Panc1 (cell line): ENCODE measurements at regions not wholly inside any gene's neighbourhood (a gene's known extent, or its start where the extent isn't known, plus 50 kb on each side); places are given as distances from the start of the nearest gene placed in this dataset.

Experiments used
- ATAC-seq: fragments of 200-7000 bp; cut with Tn5 transposase; 2 replicates; pipeline ENCODE4 v1.9.1; 2020; ENCODE audit warnings: mild to moderate bottlenecking, moderate library complexity
- BruUV-seq: library from RNA; stranded (reverse); fragments of 400-500 nt; replicated peaks from 2 replicates; lab custom pipeline; 2021; lab: Mats Ljungman, UMichigan
- CTCF ChIA-PET: fragments of 300-600 bp; sonication (Branson Sonifier 250); formaldehyde crosslinking; loops from one replicate; lab custom pipeline; 2022; ENCODE audit warnings: antibody characterized with exemption; lab: Charles Lee
- POLR2A ChIA-PET: fragments of 300-600 bp; sonication (Branson Sonifier 250); formaldehyde crosslinking; loops from one replicate; lab custom pipeline; 2022; ENCODE audit warnings: antibody characterized with exemption; lab: Charles Lee
- DNase-seq: peaks from one replicate; pipeline ENCODE4 v3.0.0-alpha.2; 2010; ENCODE audit warnings: low read depth, low spot score
- H3K27ac ChIP-seq: 2 replicates; pipeline ENCODE4 v1.5.1; 2011; ENCODE audit warnings: mild to moderate bottlenecking, low read length, inconsistent platforms
- H3K27me3 ChIP-seq: fragments of 200-500 bp; sonication (Bioruptor generic); 2 replicates; pipeline ENCODE4 v1.6.0; 2014; ENCODE audit warnings: low read length, inconsistent platforms; ENCODE audit not compliant: control insufficient read depth, insufficient read depth
- H3K36me3 ChIP-seq: fragments of 200-500 bp; sonication (Bioruptor generic); 2 replicates; pipeline ENCODE4 v1.5.1; 2014; ENCODE audit warnings: inconsistent platforms, mild to moderate bottlenecking, low read length, moderate library complexity; ENCODE audit not compliant: control insufficient read depth, insufficient read depth
- H3K4me1 ChIP-seq: 2 replicates; pipeline ENCODE4 v1.5.1; 2011; ENCODE audit warnings: inconsistent platforms, mild to moderate bottlenecking, low read length, moderate library complexity; ENCODE audit not compliant: control insufficient read depth, insufficient read depth
- H3K4me3 ChIP-seq, 2 experiments: 2 replicates each; pipeline ENCODE4 v1.5.1; 2011 to 2012; ENCODE audit warnings: low read depth in 2 of 2, low read length in 2 of 2, mild to moderate bottlenecking in 2 of 2, inconsistent platforms in 1 of 2, moderate library complexity in 1 of 2
- H3K9me3 ChIP-seq: fragments of 200-500 bp; sonication (Bioruptor generic); 2 replicates; pipeline ENCODE4 v1.5.1; 2014; ENCODE audit warnings: low read depth, mild to moderate bottlenecking, inconsistent platforms, low read length, moderate library complexity; ENCODE audit not compliant: control insufficient read depth, insufficient read depth
- CTCF ChIP-seq: fragments of 450-650 bp; IDR thresholded peaks from 2 replicates; pipeline ENCODE4 v1.5.1; 2017; ENCODE audit warnings: mild to moderate bottlenecking
- POLR2AphosphoS5 ChIP-seq: IDR thresholded peaks from 2 replicates; pipeline ENCODE4 v1.6.1; 2012; ENCODE audit warnings: mild to moderate bottlenecking, low read depth, low read length, moderate library complexity
- REST ChIP-seq, 2 experiments: IDR thresholded peaks; 2 replicates each; pipeline ENCODE4 v1.6.1; 2011 to 2012; ENCODE audit warnings: low read depth in 2 of 2, control low read depth in 1 of 2, low read length in 1 of 2, mild to moderate bottlenecking in 1 of 2, moderate library complexity in 1 of 2; ENCODE audit not compliant: insufficient read depth in 1 of 2
- SIN3A ChIP-seq: IDR thresholded peaks from 2 replicates; pipeline ENCODE4 v1.6.1; 2012; ENCODE audit warnings: low read depth, mild to moderate bottlenecking, low read length, moderate library complexity, borderline replicate concordance; ENCODE audit not compliant: insufficient read depth
- TCF7L2 ChIP-seq: IDR thresholded peaks from 2 replicates; pipeline ENCODE4 v1.6.1; 2011; ENCODE audit warnings: mild to moderate bottlenecking, low read depth, low read length, inconsistent platforms
- in situ Hi-C: cut with HindIII; loops from 2 replicates; pipeline ENCODE4 v1.10.0; 2016; ENCODE audit warnings: low sequenced_read_pairs, low pct_unique_long_range_greater_than_20kb
- intact Hi-C: fragments of 100-400 bp; cut with micrococcal nuclease; formaldehyde crosslinking; loops from one replicate; pipeline ENCODE4 v1.10.0; 2022; ENCODE audit not compliant: unreplicated experiment

GRCh38 chr3:67312155-67312554 is 314.0 kb downstream of the KBTBD8 start:
- Histone ChIP-seq H3K4me1 (no peaks in the 10 kb centered on the region), H3K4me3 (no peak overlapping the region), H3K36me3 (no peaks in the 10 kb centered on the region), H3K27ac (no peak overlapping the region), H3K27me3 (no peaks in the 10 kb centered on the region), H3K9me3 (no peaks in the 10 kb centered on the region)
- POLR2A ChIA-PET, result no interaction called here
- CTCF ChIA-PET, result no interaction called here
- ATAC-seq (no peak), DNase-seq (no peak)
- no TSS peak for BruUV-seq
- in situ Hi-C loops, result no loop called here
- intact Hi-C loops, result no loop called here
- TF ChIP-seq POLR2AphosphoS5 (no peak), SIN3A (no peak), CTCF (no peak), TCF7L2 (no peak), REST (IDR thresholded peaks at IDR 0.05; ENCODE audit: insufficient read depth in 1 of 2, low read depth in 2 of 2, low read length in 1 of 2) (no peak)

GRCh38 chr3:67318162-67318561 is 320.1 kb downstream of the KBTBD8 start:
- no TSS peak for BruUV-seq
- Histone ChIP-seq H3K27me3 (no peaks in the 10 kb centered on the region), H3K4me1 (no peaks in the 10 kb centered on the region), H3K36me3 (no peaks in the 10 kb centered on the region), H3K9me3 (no peaks in the 10 kb centered on the region), H3K4me3 (no peak overlapping the region), H3K27ac (no peak overlapping the region)
- DNase-seq (no peak), ATAC-seq (no peak)
- POLR2A ChIA-PET, result no interaction called here
- intact Hi-C loops (no loop called here), in situ Hi-C loops (no loop called here)
- no peak for TF ChIP-seq REST (IDR thresholded peaks at IDR 0.05; ENCODE audit: insufficient read depth in 1 of 2, low read depth in 2 of 2, low read length in 1 of 2)
- no peak for TF ChIP-seq CTCF
- no peak for TF ChIP-seq SIN3A
- CTCF ChIA-PET, result no interaction called here
